ENCODE measurements at regions not wholly inside any gene's neighbourhood (a gene's known extent, or its start where the extent isn't known, plus 50 kb on each side); places are given as distances from the start of the nearest gene placed in this dataset.
"Not testable (repeated sequence)": the region's sequence is repeated elsewhere in the genome, so short reads cannot be mapped to it uniquely, and the experiment has no call there.

DNA sequence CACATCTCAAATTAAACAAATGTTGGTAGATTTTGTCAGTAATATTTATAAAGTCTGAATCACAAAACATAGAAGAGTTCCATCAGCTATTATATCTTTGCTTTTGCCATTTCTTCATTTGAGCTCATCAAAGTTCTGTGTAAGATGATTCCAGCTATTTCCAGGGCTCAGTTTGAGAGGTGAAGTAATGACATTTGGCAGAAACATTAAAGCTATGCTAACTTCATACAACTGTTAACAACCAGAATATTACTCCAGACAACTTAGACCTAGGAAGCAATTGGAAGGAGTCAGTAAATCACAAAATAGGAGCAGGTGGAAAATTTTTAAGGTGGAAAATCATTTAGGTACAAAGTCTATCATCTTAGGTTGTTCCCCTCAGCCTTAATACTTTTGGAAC is 76.2 kb upstream of the CSNK1A1L start:
- H3K9me3 ChIP-seq (replicated peaks; ENCODE audit: low read length), result no peaks in the 10 kb centered on the region
- H3K4me1 ChIP-seq (ENCODE audit: control insufficient read depth, insufficient read depth, low read length), result peaks cover under 1% of the 10 kb centered on the region
- H3K4me2 ChIP-seq (ENCODE audit: low read length), result no peak overlapping the region
- no peaks in the 10 kb centered on the region for H3K27me3 ChIP-seq (ENCODE audit: control insufficient read depth, insufficient read depth, low read length)
- no peak overlapping the region for H3K4me3 ChIP-seq (ENCODE audit: low read length)
- no peak overlapping the region for H3K9ac ChIP-seq (ENCODE audit: low read depth, low read length)
- H3K36me3 ChIP-seq (ENCODE audit: insufficient read depth, low read length), result no peaks in the 10 kb centered on the region

DNA sequence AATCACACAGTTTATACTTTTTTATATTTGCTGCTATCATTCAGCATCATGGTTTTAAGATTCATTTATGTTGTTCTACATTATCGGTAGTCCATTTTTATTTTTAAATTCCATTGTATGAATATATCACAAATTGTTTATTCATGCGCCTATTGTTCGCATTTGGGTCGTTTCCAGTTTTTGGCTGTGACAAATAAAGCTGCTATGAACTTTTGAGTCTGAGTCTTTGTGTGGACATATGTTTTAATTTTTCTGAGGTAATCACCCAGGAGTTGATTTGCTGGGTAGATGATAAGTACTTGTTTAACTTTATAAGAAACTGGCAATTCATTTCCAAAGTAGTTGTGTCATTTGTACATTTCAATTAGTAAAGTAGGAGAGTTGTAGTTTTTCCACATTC is 74.2 kb upstream of the CSNK1A1L start:
- no peaks in the 10 kb centered on the region for H3K36me3 ChIP-seq (ENCODE audit: insufficient read depth, low read length)
- H3K4me2 ChIP-seq (ENCODE audit: low read length), result no peak overlapping the region
- no peaks in the 10 kb centered on the region for H3K9me3 ChIP-seq (replicated peaks; ENCODE audit: low read length)
- peaks cover 16% of the 10 kb centered on the region for H3K4me1 ChIP-seq (ENCODE audit: control insufficient read depth, insufficient read depth, low read length)
- no peak overlapping the region for H3K9ac ChIP-seq (ENCODE audit: low read depth, low read length)
- no peak overlapping the region for H3K4me3 ChIP-seq (ENCODE audit: low read length)
- H3K27me3 ChIP-seq (ENCODE audit: control insufficient read depth, insufficient read depth, low read length), result no peaks in the 10 kb centered on the region

DNA sequence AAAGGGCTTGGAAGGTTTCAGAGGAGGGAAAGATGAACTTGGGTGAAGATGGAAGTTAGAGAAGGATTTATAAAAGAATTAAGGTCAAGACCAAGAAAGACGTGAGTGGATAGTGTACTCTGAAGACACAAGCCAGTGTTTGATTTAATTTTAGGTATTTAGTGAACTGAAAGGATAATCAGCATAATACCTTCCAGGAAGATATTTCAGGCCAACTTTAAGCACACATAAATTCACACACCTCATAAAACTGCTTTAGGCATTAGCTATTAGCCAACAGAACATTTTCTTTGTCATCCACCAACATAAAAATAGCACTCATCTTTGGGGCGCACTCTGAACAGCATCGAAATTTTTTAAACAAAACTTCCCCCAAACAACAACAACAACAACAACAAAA is 71.7 kb upstream of the CSNK1A1L start:
- Histone ChIP-seq H3K27me3 (ENCODE audit: control insufficient read depth, insufficient read depth, low read length) (no peaks in the 10 kb centered on the region), H3K9ac (ENCODE audit: low read depth, low read length) (no peak overlapping the region), H3K4me3 (ENCODE audit: low read length) (no peak overlapping the region)

DNA sequence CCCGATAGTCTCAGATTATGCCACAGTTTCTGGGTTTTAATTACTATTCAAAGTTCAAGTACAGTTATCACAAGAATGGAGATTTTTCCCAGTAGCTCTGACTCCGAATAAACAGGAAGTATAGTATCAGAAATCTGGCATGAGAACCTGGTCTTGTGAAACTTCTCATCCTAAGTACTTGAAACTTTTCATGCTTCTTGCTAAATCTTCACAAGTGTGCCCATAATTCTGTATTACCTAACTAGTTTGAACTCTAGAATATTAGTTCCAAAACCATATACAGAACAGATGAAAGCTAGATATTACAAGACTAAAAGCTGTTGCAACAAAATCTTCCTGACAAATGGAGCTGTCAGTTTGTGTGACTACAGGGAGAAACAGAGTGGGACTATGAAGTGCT is 70.5 kb upstream of the CSNK1A1L start:
- Histone ChIP-seq H3K27me3 (ENCODE audit: control insufficient read depth, insufficient read depth, low read length) (no peaks in the 10 kb centered on the region), H3K9me3 (replicated peaks; ENCODE audit: low read length) (no peaks in the 10 kb centered on the region), H3K4me3 (ENCODE audit: low read length) (no peak overlapping the region), H3K9ac (ENCODE audit: low read depth, low read length) (no peak overlapping the region), H3K4me2 (ENCODE audit: low read length) (peak overlapping the region; percentile 11), H3K4me1 (ENCODE audit: control insufficient read depth, insufficient read depth, low read length) (peaks cover 25% of the 10 kb centered on the region), H3K36me3 (ENCODE audit: insufficient read depth, low read length) (no peaks in the 10 kb centered on the region)

More for the DNA sequence above, 71.7 kb upstream of the CSNK1A1L start:
- no peak overlapping the region for H3K4me2 ChIP-seq (ENCODE audit: low read length)
- no peaks in the 10 kb centered on the region for H3K9me3 ChIP-seq (replicated peaks; ENCODE audit: low read length)
- peaks cover 25% of the 10 kb centered on the region for H3K4me1 ChIP-seq (ENCODE audit: control insufficient read depth, insufficient read depth, low read length)
- H3K36me3 ChIP-seq (ENCODE audit: insufficient read depth, low read length), result no peaks in the 10 kb centered on the region

DNA sequence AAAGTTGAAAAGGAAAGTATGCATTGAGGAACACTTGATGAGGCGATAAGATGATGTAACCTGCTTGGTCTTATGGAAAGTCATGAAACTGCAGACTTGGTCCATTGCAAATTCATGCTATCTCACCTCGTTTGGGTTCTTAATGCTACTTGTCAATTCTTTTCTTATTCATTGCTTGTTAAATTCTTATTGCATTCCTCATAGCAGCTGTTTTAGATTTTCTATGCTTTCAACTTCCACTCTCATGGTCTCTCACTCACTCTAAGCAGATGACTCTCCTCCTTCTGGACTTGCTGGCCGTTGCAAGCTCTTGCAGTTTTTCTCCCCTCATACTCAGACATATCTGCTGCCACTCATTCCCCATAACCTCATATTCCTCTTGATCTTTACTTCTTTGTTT is 67.8 kb upstream of the CSNK1A1L start:
- peaks cover 35% of the 10 kb centered on the region for H3K4me1 ChIP-seq (ENCODE audit: control insufficient read depth, insufficient read depth, low read length)
- H3K9ac ChIP-seq (ENCODE audit: low read depth, low read length), result no peak overlapping the region
- no peak overlapping the region for H3K4me2 ChIP-seq (ENCODE audit: low read length)
- H3K36me3 ChIP-seq (ENCODE audit: insufficient read depth, low read length), result no peaks in the 10 kb centered on the region
- no peak overlapping the region for H3K4me3 ChIP-seq (ENCODE audit: low read length)
- H3K27me3 ChIP-seq (ENCODE audit: control insufficient read depth, insufficient read depth, low read length), result no peaks in the 10 kb centered on the region
- no peaks in the 10 kb centered on the region for H3K9me3 ChIP-seq (replicated peaks; ENCODE audit: low read length)

DNA sequence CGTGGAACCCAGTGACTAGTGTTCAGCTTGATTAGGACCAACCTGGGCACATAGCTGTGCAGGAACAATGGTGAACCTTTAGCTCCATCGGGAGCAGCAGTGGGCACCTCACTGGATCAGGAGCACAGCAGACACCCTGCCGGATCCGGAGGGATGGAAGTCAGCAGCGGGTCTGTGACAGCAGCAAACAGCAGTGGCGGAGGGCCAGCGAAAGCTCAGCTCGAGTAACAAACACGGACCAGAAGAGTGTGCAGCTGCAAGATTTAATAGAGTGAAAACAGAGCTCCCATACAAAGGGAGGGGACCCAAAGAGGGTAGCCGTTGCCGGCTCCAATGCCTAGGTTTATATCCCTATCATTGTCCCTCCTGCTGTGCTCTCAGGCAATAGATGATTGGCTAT is 66.8 kb upstream of the CSNK1A1L start:
- H3K36me3 ChIP-seq (ENCODE audit: insufficient read depth, low read length); H3K4me2 ChIP-seq (ENCODE audit: low read length): not testable (repeated sequence)

DNA sequence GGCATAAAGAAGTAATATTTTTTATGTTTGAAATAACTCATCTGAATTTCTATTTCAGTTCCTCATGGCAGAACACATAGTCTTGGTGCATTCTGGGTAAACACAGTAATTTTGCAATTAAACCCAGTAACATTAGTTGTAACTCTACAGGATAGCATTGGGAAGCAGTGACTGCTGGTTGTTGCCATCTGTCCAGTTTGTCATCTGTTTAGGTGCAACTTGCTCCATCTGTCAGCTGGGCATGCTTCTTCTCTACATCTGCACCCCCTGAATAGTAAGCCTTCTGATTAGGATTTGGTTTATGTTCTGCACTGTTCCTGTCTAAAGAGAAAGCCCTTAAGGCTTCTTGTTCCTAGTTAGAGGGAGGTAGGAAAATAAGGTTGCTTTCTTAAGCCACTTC is 63.5 kb upstream of the CSNK1A1L start:
- peaks cover 20% of the 10 kb centered on the region for H3K4me1 ChIP-seq (ENCODE audit: control insufficient read depth, insufficient read depth, low read length)
- H3K36me3 ChIP-seq (ENCODE audit: insufficient read depth, low read length), result no peaks in the 10 kb centered on the region
- no peak overlapping the region for H3K4me3 ChIP-seq (ENCODE audit: low read length)
- H3K4me2 ChIP-seq (ENCODE audit: low read length), result no peak overlapping the region
- no peaks in the 10 kb centered on the region for H3K9me3 ChIP-seq (replicated peaks; ENCODE audit: low read length)
- H3K9ac ChIP-seq (ENCODE audit: low read depth, low read length), result no peak overlapping the region
- no peaks in the 10 kb centered on the region for H3K27me3 ChIP-seq (ENCODE audit: control insufficient read depth, insufficient read depth, low read length)

More for the DNA sequence above, 66.8 kb upstream of the CSNK1A1L start:
- H3K4me1 ChIP-seq (ENCODE audit: control insufficient read depth, insufficient read depth, low read length), result peaks cover 35% of the 10 kb centered on the region
- not testable (repeated sequence) for H3K9me3 ChIP-seq (replicated peaks; ENCODE audit: low read length); H3K27me3 ChIP-seq (ENCODE audit: control insufficient read depth, insufficient read depth, low read length); H3K4me3 ChIP-seq (ENCODE audit: low read length); H3K9ac ChIP-seq (ENCODE audit: low read depth, low read length)

DNA sequence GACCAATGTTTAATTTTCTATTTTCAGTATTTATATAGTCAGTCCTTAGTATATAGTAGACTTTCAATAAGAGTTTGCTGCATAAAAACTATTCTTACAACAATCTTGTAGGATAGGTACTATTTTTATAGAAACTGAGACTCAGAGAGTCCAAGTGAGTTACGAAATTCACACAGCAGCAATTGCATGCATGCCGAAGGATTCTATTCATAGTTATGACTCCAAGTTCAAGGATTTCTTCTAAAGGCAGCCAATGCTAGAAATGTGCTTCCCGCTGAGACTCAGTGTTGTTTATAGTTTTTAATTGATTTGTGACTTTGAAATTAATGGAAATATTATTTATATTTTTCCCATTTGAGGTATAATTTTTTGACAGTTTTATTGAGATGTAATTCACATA is 62.7 kb upstream of the CSNK1A1L start:
- no peak overlapping the region for H3K4me3 ChIP-seq (ENCODE audit: low read length)
- H3K27me3 ChIP-seq (ENCODE audit: control insufficient read depth, insufficient read depth, low read length), result no peaks in the 10 kb centered on the region
- H3K4me1 ChIP-seq (ENCODE audit: control insufficient read depth, insufficient read depth, low read length), result peaks cover 13% of the 10 kb centered on the region

DNA sequence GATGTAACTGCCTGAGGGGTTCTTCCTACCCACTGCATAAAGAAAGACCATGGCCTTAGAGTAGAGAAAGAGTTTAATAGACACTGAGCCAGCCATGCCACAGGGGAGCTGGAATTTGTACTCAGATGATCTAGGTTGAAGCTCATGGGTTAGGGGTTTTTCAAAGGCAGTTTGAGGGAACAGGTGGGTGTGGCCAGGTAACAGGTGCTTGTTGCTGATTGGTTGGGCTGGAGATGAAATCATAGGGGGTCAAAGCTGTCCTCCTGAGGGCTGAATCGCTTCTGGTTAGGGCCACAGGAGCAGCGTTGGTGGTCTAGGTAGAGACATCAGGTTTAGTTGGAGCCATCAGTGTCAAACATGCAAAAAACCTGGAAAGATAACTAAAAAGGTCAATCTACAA is 59.2 kb upstream of the CSNK1A1L start:
- H3K27me3 ChIP-seq (ENCODE audit: control insufficient read depth, insufficient read depth, low read length), result no peaks in the 10 kb centered on the region
- no peak overlapping the region for H3K4me2 ChIP-seq (ENCODE audit: low read length)
- H3K4me3 ChIP-seq (ENCODE audit: low read length), result no peak overlapping the region
- no peak overlapping the region for H3K9ac ChIP-seq (ENCODE audit: low read depth, low read length)
- H3K9me3 ChIP-seq (replicated peaks; ENCODE audit: low read length), result no peaks in the 10 kb centered on the region
- H3K36me3 ChIP-seq (ENCODE audit: insufficient read depth, low read length), result no peaks in the 10 kb centered on the region
- H3K4me1 ChIP-seq (ENCODE audit: control insufficient read depth, insufficient read depth, low read length), result peaks cover 4% of the 10 kb centered on the region

More for the DNA sequence above, 62.7 kb upstream of the CSNK1A1L start:
- Histone ChIP-seq H3K9me3 (replicated peaks; ENCODE audit: low read length) (no peaks in the 10 kb centered on the region), H3K36me3 (ENCODE audit: insufficient read depth, low read length) (no peaks in the 10 kb centered on the region), H3K9ac (ENCODE audit: low read depth, low read length) (no peak overlapping the region), H3K4me2 (ENCODE audit: low read length) (no peak overlapping the region)

DNA sequence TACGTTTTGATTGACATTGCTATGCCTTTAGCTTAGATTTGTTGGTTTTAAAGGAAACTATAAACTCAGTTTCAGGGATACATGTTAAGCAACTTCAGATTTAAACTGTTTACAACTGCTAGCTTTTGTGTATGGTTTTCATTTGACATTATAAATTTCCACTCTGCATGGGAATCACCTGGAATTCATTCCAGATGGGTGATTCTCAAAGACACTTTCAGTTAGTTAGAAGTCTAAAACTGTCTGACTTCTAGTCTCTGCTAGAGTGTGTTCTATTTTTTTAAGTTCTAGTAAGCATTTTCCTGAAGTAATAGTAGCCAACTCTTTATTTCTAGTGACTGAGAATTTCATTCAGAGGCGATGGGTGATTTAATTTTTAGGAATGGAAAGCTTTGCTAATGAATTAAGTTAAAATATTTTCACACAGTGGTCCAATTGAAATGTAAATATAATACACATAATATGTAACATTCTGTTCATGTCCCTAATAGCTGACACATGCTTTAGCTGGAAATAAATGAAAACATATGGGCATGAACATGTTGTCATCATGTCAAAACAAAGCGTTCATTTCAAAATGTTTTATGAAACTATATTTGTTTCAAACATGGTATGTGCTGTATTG is 58.3 kb upstream of the CSNK1A1L start:
- H3K4me1 ChIP-seq (ENCODE audit: control insufficient read depth, insufficient read depth, low read length), result no peaks in the 10 kb centered on the region
- no peak overlapping the region for H3K9ac ChIP-seq (ENCODE audit: low read depth, low read length)
- no peaks in the 10 kb centered on the region for H3K27me3 ChIP-seq (ENCODE audit: control insufficient read depth, insufficient read depth, low read length)
- no peak overlapping the region for H3K4me2 ChIP-seq (ENCODE audit: low read length)
- no peaks in the 10 kb centered on the region for H3K9me3 ChIP-seq (replicated peaks; ENCODE audit: low read length)
- no peaks in the 10 kb centered on the region for H3K36me3 ChIP-seq (ENCODE audit: insufficient read depth, low read length)
- no peak overlapping the region for H3K4me3 ChIP-seq (ENCODE audit: low read length)

DNA sequence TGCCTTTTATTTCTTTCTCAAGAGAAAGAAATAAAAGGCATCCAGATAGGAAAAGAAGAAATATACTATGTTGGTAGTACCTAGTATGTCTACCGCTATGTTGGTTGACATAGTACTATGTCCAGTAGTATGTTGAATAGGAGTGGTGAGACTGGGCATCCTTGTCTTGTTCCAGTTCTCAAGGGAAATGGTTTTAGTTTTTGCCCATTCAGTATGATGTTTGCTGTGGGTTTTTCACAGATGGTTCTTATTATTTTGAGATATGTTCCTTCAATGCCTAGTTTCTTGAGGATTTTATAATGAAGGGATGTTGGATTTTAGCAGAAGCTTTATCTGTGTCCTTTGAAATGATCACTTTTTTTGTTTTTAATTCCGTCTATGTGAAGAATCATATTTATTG is 53.0 kb upstream of the CSNK1A1L start:
- no peaks in the 10 kb centered on the region for H3K9me3 ChIP-seq (replicated peaks; ENCODE audit: low read length)
- H3K27me3 ChIP-seq (ENCODE audit: control insufficient read depth, insufficient read depth, low read length), result no peaks in the 10 kb centered on the region
- no peak overlapping the region for H3K4me2 ChIP-seq (ENCODE audit: low read length)
- no peaks in the 10 kb centered on the region for H3K4me1 ChIP-seq (ENCODE audit: control insufficient read depth, insufficient read depth, low read length)
- no peak overlapping the region for H3K9ac ChIP-seq (ENCODE audit: low read depth, low read length)
- H3K4me3 ChIP-seq (ENCODE audit: low read length), result no peak overlapping the region
- H3K36me3 ChIP-seq (ENCODE audit: insufficient read depth, low read length), result no peaks in the 10 kb centered on the region

DNA sequence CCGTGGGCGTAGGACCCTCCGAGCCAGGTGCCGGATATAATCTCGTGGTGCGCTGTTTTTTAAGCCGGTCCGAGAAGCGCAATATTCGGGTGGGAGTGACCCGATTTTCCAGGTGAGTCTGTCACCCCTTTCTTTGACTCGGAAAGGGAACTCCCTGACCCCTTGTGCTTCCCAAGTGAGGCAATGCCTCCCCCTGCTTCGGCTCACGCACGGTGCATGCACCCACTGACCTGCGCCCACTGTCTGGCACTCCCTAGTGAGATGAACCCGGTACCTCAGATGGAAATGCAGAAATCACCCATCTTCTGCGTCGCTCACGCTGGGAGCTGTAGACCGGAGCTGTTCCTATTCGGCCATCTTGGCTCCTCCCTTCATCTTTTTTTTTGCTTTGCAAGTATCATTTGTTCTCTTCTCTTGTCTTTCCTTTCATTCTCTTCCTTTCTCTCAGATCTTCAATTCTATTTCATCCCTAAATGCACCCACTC is 50.2 kb upstream of the CSNK1A1L start:
- not testable (repeated sequence) for H3K9me3 ChIP-seq (replicated peaks; ENCODE audit: low read length); H3K36me3 ChIP-seq (ENCODE audit: insufficient read depth, low read length); H3K4me3 ChIP-seq (ENCODE audit: low read length); H3K4me1 ChIP-seq (ENCODE audit: control insufficient read depth, insufficient read depth, low read length); H3K9ac ChIP-seq (ENCODE audit: low read depth, low read length); H3K4me2 ChIP-seq (ENCODE audit: low read length); H3K27me3 ChIP-seq (ENCODE audit: control insufficient read depth, insufficient read depth, low read length)
